H1 (cell line): ENCODE measurements at regions not wholly inside any gene's neighbourhood (a gene's known extent, or its start where the extent isn't known, plus 50 kb on each side); places are given as distances from the start of the nearest gene placed in this dataset.

Experiments used
- CTCF ChIA-PET: fragments of 300-600 bp; sonication (Branson Sonifier 250); formaldehyde crosslinking; loops from one replicate; lab custom pipeline; 2021; ENCODE audit not compliant: partially characterized antibody; lab: Charles Lee
- POLR2A ChIA-PET: fragments of 300-600 bp; sonication (Branson Sonifier 250); formaldehyde crosslinking; loops from one replicate; lab custom pipeline; 2021; ENCODE audit warnings: inconsistent platforms; ENCODE audit not compliant: partially characterized antibody; lab: Charles Lee
- DNase-seq, 2 experiments: peaks; one replicate each; pipeline versions ENCODE4 v3.0.0 to v3.0.0-alpha.2; 2010 to 2022; ENCODE audit warnings: low spot score in 2 of 2, low read depth in 1 of 2, mixed read lengths in 1 of 2
- FAIRE-seq: peaks from 2 replicates; lab custom pipeline; 2011; peaks lifted over from hg19 to GRCh38; lab: Jason Lieb, UNC
- H2AFZ ChIP-seq: 2 replicates; pipeline ENCODE4 v1.8.1; 2012; ENCODE audit warnings: low read length, inconsistent platforms
- H2AK5ac ChIP-seq: 2 replicates; pipeline ENCODE4 v1.6.1; 2013; ENCODE audit warnings: low read depth, low read length
- H2BK120ac ChIP-seq: replicated peaks from 2 replicates; pipeline ENCODE3; 2013; ENCODE audit warnings: low read depth, low read length, inconsistent platforms
- H2BK12ac ChIP-seq: 2 replicates; pipeline ENCODE4 v1.6.1; 2013; ENCODE audit warnings: low read depth, low read length
- H2BK15ac ChIP-seq: 2 replicates; pipeline ENCODE4 v1.6.1; 2013; ENCODE audit warnings: low read length
- H2BK20ac ChIP-seq: 2 replicates; pipeline ENCODE4 v1.6.1; 2013; ENCODE audit warnings: low read length
- H2BK5ac ChIP-seq: 2 replicates; pipeline ENCODE4 v1.6.1; 2013; ENCODE audit warnings: low read depth, low read length
- H3K14ac ChIP-seq: 2 replicates; pipeline ENCODE4 v1.6.1; 2013; ENCODE audit warnings: inconsistent platforms; ENCODE audit not compliant: insufficient read length
- H3K18ac ChIP-seq: 2 replicates; pipeline ENCODE4 v1.6.1; 2013; ENCODE audit warnings: low read length; ENCODE audit errors: extremely low read depth
- H3K23ac ChIP-seq: 2 replicates; pipeline ENCODE4 v1.6.1; 2013; ENCODE audit warnings: inconsistent platforms; ENCODE audit not compliant: insufficient read length
- H3K23me2 ChIP-seq: 2 replicates; pipeline ENCODE4 v1.6.1; 2013; ENCODE audit warnings: low read depth, low read length
- H3K27ac ChIP-seq: 2 replicates; pipeline ENCODE4 v1.6.1; 2011; ENCODE audit warnings: low read depth, low read length, inconsistent platforms
- H3K27me3 ChIP-seq, 4 experiments: replicated peaks in 1 of 4; 1 replicate in 1 of 4; 2 replicates in 3 of 4; pipeline versions ENCODE4 v1.6.1 to v1.8.1; 2011 to 2013; ENCODE audit warnings: low read length in 3 of 4, mild to moderate bottlenecking in 3 of 4, inconsistent platforms in 2 of 4, mixed read lengths in 2 of 4, moderate library complexity in 1 of 4; ENCODE audit not compliant: control insufficient read depth in 3 of 4, insufficient read depth in 3 of 4; ENCODE audit errors: extremely low read depth in 1 of 4
- H3K36me3 ChIP-seq, 4 experiments: 2 replicates each; pipeline versions ENCODE4 v1.6.1 to v1.8.1; 2011 to 2013; ENCODE audit warnings: mild to moderate bottlenecking in 4 of 4, low read length in 3 of 4, moderate library complexity in 2 of 4, control low read depth in 1 of 4, inconsistent platforms in 1 of 4; ENCODE audit not compliant: insufficient read depth in 4 of 4, control insufficient read depth in 2 of 4
- H3K4ac ChIP-seq: replicated peaks from 2 replicates; pipeline ENCODE3; 2013; ENCODE audit warnings: low read length, low read depth, mixed read lengths, inconsistent platforms; ENCODE audit not compliant: insufficient read length
- H3K4me1 ChIP-seq, 4 experiments: replicated peaks in 1 of 4; 1 replicate in 1 of 4; 2 replicates in 3 of 4; pipeline versions ENCODE4 v1.6.1 to v1.8.1; 2011 to 2013; ENCODE audit warnings: low read length in 3 of 4, inconsistent platforms in 2 of 4, mixed read lengths in 1 of 4; ENCODE audit not compliant: insufficient read depth in 4 of 4, control insufficient read depth in 3 of 4
- H3K4me2 ChIP-seq, 2 experiments: 2 replicates each; pipeline versions ENCODE4 v1.6.1 to v1.8.1; 2011 to 2013; ENCODE audit warnings: low read depth in 2 of 2, low read length in 2 of 2, control low read depth in 1 of 2, inconsistent platforms in 1 of 2, mild to moderate bottlenecking in 1 of 2; ENCODE audit not compliant: insufficient read depth in 1 of 2
- H3K4me3 ChIP-seq, 4 experiments: fragments of 200-600, 300-600 bp in 1 of 4; sonication (generic), shearing (Covaris generic), sonication (Bioruptor Twin) in 1 of 4; 2 replicates each; pipeline versions ENCODE4 v1.5.1 to v1.8.1; 2011 to 2016; ENCODE audit warnings: low read length in 4 of 4, low read depth in 3 of 4, control low read depth in 2 of 4, inconsistent platforms in 2 of 4, mild to moderate bottlenecking in 2 of 4, mixed read lengths in 1 of 4, moderate library complexity in 1 of 4; ENCODE audit not compliant: insufficient read depth in 2 of 4; ENCODE audit errors: extremely low read depth in 1 of 4
- H3K56ac ChIP-seq: replicated peaks from 2 replicates; pipeline ENCODE3; 2013; ENCODE audit warnings: low read depth, mild to moderate bottlenecking, mixed read lengths, low read length, inconsistent platforms; ENCODE audit not compliant: insufficient read length
- H3K79me1 ChIP-seq: 2 replicates; pipeline ENCODE4 v1.6.1; 2013; ENCODE audit warnings: low read depth, low read length, control low read depth
- H3K79me2 ChIP-seq, 2 experiments: 2 replicates each; pipeline versions ENCODE4 v1.6.1 to v1.8.1; 2012 to 2013; ENCODE audit warnings: low read length in 2 of 2, mild to moderate bottlenecking in 2 of 2, inconsistent platforms in 1 of 2; ENCODE audit not compliant: insufficient read depth in 2 of 2, control insufficient read depth in 1 of 2
- H3K9ac ChIP-seq, 4 experiments: replicated peaks in 1 of 4; 1 replicate in 1 of 4; 2 replicates in 3 of 4; pipeline versions ENCODE4 v1.6.1 to v1.8.1; 2011 to 2013; ENCODE audit warnings: low read depth in 3 of 4, low read length in 3 of 4, control low read depth in 2 of 4, mild to moderate bottlenecking in 2 of 4, moderate library complexity in 2 of 4, inconsistent platforms in 1 of 4; ENCODE audit errors: extremely low read depth in 1 of 4
- H3K9me3 ChIP-seq, 2 experiments: 2 replicates each; pipeline versions ENCODE4 v1.6.1 to v1.8.1; 2012 to 2013; ENCODE audit warnings: mild to moderate bottlenecking in 2 of 2, moderate library complexity in 2 of 2, control low read depth in 1 of 2, inconsistent platforms in 1 of 2, low read depth in 1 of 2, low read length in 1 of 2, mixed read lengths in 1 of 2; ENCODE audit not compliant: insufficient read depth in 2 of 2
- H4K20me1 ChIP-seq, 2 experiments: replicated peaks in 1 of 2; 2 replicates each; pipeline versions ENCODE3 to v1.8.1; 2011 to 2013; ENCODE audit warnings: inconsistent platforms in 2 of 2, low read length in 2 of 2, mild to moderate bottlenecking in 1 of 2; ENCODE audit not compliant: insufficient read depth in 2 of 2, control insufficient read depth in 1 of 2
- H4K5ac ChIP-seq: 2 replicates; pipeline ENCODE4 v1.6.1; 2013; ENCODE audit warnings: low read length, low read depth, mixed read lengths, inconsistent platforms; ENCODE audit not compliant: insufficient read length
- H4K8ac ChIP-seq: 2 replicates; pipeline ENCODE4 v1.8.0; 2013; ENCODE audit warnings: mild to moderate bottlenecking, moderate library complexity, low read length, inconsistent platforms; ENCODE audit not compliant: insufficient read depth; ENCODE audit errors: extremely low read depth
- H4K91ac ChIP-seq: replicated peaks from 2 replicates; pipeline ENCODE3; 2013; ENCODE audit warnings: low read length, mixed read lengths, inconsistent platforms; ENCODE audit not compliant: insufficient read length
- ATF3 ChIP-seq: IDR thresholded peaks from 2 replicates; pipeline ENCODE4 v1.6.1; 2011; ENCODE audit warnings: low read depth, mild to moderate bottlenecking, low read length; ENCODE audit not compliant: insufficient read depth
- CBX5 ChIP-seq: fragments of 300-800, 300-1000 bp; sonication (generic); IDR thresholded peaks from 2 replicates; pipeline ENCODE4 v1.7.1; 2016; ENCODE audit warnings: antibody characterized with exemption, low read length, low read depth
- CTCF ChIP-seq, 3 experiments: IDR thresholded peaks; 1 replicate in 2 of 3; 2 replicates in 1 of 3; pipeline versions ENCODE4 v1.5.1 to v1.6.1; 2011; ENCODE audit warnings: low read length in 3 of 3, mild to moderate bottlenecking in 3 of 3, inconsistent platforms in 2 of 3, low read depth in 1 of 3, moderate library complexity in 1 of 3; ENCODE audit not compliant: insufficient read depth in 1 of 3; ENCODE audit errors: control extremely low read depth in 1 of 3
- JUN ChIP-seq: IDR thresholded peaks from 2 replicates; pipeline ENCODE4 v1.6.1; 2011; ENCODE audit warnings: low read depth, mild to moderate bottlenecking, improper control_type of control experiment, low read length
- RAD21 ChIP-seq, 2 experiments: IDR thresholded peaks in 1 of 2; conservative IDR thresholded peaks in 1 of 2; 2 replicates each; pipeline ENCODE4 v1.6.1; 2011; ENCODE audit warnings: low read depth in 2 of 2, low read length in 2 of 2, improper control_type of control experiment in 1 of 2, inconsistent platforms in 1 of 2, mild to moderate bottlenecking in 1 of 2, moderate library complexity in 1 of 2
- TAF1 ChIP-seq: IDR thresholded peaks from 2 replicates; pipeline ENCODE4 v1.6.1; 2011; ENCODE audit warnings: mild to moderate bottlenecking, low read depth, low read length
- TEAD4 ChIP-seq: IDR thresholded peaks from 2 replicates; pipeline ENCODE4 v1.6.1; 2012; ENCODE audit warnings: low read depth, low read length, inconsistent platforms, mixed read lengths
- WGBS, 2 experiments: shearing (Covaris generic) in 1 of 2; methylation state at CpG; one replicate each; pipeline versions ENCODE4 v1.1.6 to v1.1.7; 2013 to 2015; ENCODE audit warnings: low lambda C conversion rate in 2 of 2, mixed read lengths in 2 of 2, inconsistent platforms in 1 of 2, low coverage in 1 of 2, missing lambda C conversion rate in 1 of 2; ENCODE audit not compliant: insufficient replicate concordance in 2 of 2, insufficient coverage in 1 of 2, insufficient read length in 1 of 2; ENCODE audit errors: extremely low coverage in 1 of 2, missing lambda C conversion rate in 1 of 2; 5-methylcytosine and 5-hydroxymethylcytosine counted together

- 59% methylated on average over 6 of the region's 6 CpGs; no CpG with 5 or more reads in 1 of the 2 experiments for WGBS, 2 experiments
- H3K79me1 ChIP-seq = no peaks in the 10 kb centered on the region
Observed at GRCh38 chr2:41782306-41783158, 265.3 kb upstream of the PKDCC start.

More at GRCh38 chr2:41782306-41783158, 265.3 kb upstream of the PKDCC start:
- POLR2A ChIA-PET = no interaction called here
- Histone ChIP-seq H3K4ac (no peak overlapping the region), H2BK20ac (no peak overlapping the region), H3K36me3 (no peaks in the 10 kb centered on the region), H3K79me2 (no peaks in the 10 kb centered on the region), H3K56ac (no peak overlapping the region), H4K8ac (no peak overlapping the region), H3K23me2 (no peaks in the 10 kb centered on the region), H3K18ac (no peak overlapping the region), H3K23ac (no peak overlapping the region), H4K91ac (no peak overlapping the region), H2BK120ac (no peak overlapping the region), H2BK5ac (no peak overlapping the region), H2AFZ (0 out of 2 replicates have a peak overlapping the region, but pooled peaks have one; percentile 6), H2AK5ac (no peak overlapping the region), H2BK15ac (no peak overlapping the region), H3K4me1 (peaks cover 0 to 2% (median 0%) of the 10 kb centered on the region in 4 experiments; a peak in 2 of 7 replicates), H4K20me1 (no peaks in the 10 kb centered on the region), H3K4me3 (no peak overlapping the region), H3K27ac (no peak overlapping the region), H3K9me3 (no peaks in the 10 kb centered on the region)
- CTCF ChIA-PET = interaction anchor here (0.9 to 1.9 kb wide), 17 partner anchors 8 to 1871 kb away, joined by 3 to 9 read pairs (median 4); no protein-coding TSS in a partner anchor
- FAIRE-seq (peak; percentile 55), DNase-seq (no peak)
- no peak for TF ChIP-seq ATF3
- TF ChIP-seq CBX5 = no peak
- peak in 2 of 3 experiments; percentile 53 to 71; a peak in 3 of 4 replicates for TF ChIP-seq CTCF (IDR thresholded peaks at IDR 0.05; ENCODE audit: control extremely low read depth in 1 of 3, insufficient read depth in 1 of 3, low read depth in 1 of 3, low read length in 3 of 3)
- TF ChIP-seq TAF1 = no peak
- TF ChIP-seq RAD21 (IDR thresholded peaks at IDR 0.05 in 1 of 2, conservative IDR thresholded peaks at IDR 0.05 in 1 of 2; ENCODE audit: low read depth in 2 of 2, low read length in 2 of 2) = peak; percentile 89 to 90
- no peak for TF ChIP-seq TEAD4
- no peak for TF ChIP-seq JUN
- TF ChIP-seq, all 59 proteins: peak for 2
- Histone ChIP-seq H3K14ac (no peak overlapping the region), H2BK12ac (no peak overlapping the region), H4K5ac (no peak overlapping the region), H3K27me3 (no peaks in the 10 kb centered on the region), H3K9ac (no peak overlapping the region), H3K4me2 (no peak overlapping the region)
